ENCODE measurements at regions not wholly inside any gene's neighbourhood (a gene's known extent, or its start where the extent isn't known, plus 50 kb on each side); places are given as distances from the start of the nearest gene placed in this dataset.

DNA sequence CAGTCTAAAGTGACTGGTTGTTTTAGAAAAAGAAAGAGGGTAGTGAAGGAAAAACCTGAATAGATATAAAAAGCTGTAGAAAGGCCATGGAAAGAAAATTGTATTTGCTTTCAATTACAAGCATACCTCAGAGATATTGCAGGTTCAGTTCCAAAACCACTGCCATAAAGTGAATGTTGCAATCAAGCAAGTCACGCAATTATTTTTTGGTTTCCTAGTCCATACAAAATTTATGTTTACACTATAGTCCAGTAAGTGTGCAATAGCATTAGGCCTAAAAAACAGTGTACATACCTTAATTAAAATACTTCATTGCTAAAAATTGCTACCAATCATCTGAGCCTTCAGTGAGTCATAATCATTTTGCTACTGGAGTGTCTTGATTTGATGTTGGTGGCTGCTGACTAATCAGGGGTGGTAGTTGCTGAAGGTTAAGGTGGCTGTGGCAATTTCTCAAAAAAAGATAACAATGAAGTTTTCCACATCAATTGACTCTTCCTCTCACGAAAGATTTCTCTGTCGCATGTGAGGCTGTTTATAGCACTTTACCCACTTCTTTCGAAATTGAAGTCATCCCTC is 2003.8 kb upstream of the PIK3C3 start:
- no peak for TF ChIP-seq Cebpa-rat (IDR thresholded peaks at IDR 0.05)
- H3K4me2 ChIP-seq = no peak overlapping the region
- no peaks in the 10 kb centered on the region for H3K4me1 ChIP-seq

DNA sequence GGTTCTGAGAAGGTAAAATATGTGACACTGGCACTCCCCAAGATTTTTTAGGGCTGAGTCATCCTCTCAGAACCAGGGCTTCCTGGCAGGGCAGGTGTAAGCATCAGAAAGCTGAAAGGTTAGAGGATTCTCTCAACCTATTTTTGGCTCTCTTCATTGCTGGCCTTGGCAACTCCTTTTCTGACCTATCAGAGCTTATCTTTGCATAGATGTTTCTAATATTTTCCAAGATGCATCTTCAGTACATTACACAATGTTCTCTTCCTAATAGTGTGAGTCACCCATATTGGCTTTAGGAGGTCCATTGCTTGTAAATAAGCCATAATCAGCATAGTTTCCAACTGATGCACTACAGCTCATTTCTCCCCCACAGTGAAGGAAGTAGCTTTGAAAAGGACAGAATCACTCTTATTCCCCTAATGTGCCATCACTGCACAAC is 2008.4 kb upstream of the PIK3C3 start:
- no peak overlapping the region for H3K4me3 ChIP-seq
- H3K4me2 ChIP-seq = no peak overlapping the region
- no peak overlapping the region for H3K9ac ChIP-seq
- H3K36me3 ChIP-seq = no peaks in the 10 kb centered on the region
- H3K9me3 ChIP-seq = no peaks in the 10 kb centered on the region
- no peaks in the 10 kb centered on the region for H4K20me1 ChIP-seq
- no peak for TF ChIP-seq Cebpa-rat (IDR thresholded peaks at IDR 0.05)
- H3K27me3 ChIP-seq = no peaks in the 10 kb centered on the region
- H3K4me1 ChIP-seq = no peaks in the 10 kb centered on the region
- H3K27ac ChIP-seq = no peak overlapping the region

More for the DNA sequence above, 2003.8 kb upstream of the PIK3C3 start:
- no peaks in the 10 kb centered on the region for H3K9me3 ChIP-seq
- no peak overlapping the region for H3K9ac ChIP-seq
- no peak overlapping the region for H3K27ac ChIP-seq
- no peaks in the 10 kb centered on the region for H3K36me3 ChIP-seq
- no peak overlapping the region for H3K4me3 ChIP-seq
- no peaks in the 10 kb centered on the region for H3K27me3 ChIP-seq
- no peaks in the 10 kb centered on the region for H4K20me1 ChIP-seq

DNA sequence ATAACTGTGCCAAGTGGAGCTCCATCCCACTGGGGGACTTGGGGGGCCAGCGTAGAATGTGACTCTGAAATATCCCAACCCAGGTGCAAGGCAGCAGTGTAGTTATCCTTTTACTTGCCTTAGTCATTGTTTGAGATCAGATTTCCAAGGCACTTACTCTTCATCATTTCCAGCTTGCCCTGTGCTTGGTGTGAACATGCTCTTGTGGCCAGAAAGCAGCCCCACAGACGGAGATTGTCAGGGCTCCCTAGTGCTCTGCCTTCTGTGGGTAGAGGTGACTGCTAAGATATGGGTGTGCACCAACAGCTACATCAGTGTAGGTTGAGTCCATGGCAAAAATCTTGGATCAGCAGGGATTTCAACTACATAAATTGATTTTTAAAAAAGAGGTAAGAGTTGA is 2010.0 kb upstream of the PIK3C3 start:
- no peak overlapping the region for H3K27ac ChIP-seq
- no peak overlapping the region for H3K9ac ChIP-seq
- no peak for TF ChIP-seq Cebpa-rat (IDR thresholded peaks at IDR 0.05)
- H3K4me2 ChIP-seq = no peak overlapping the region
- no peaks in the 10 kb centered on the region for H3K4me1 ChIP-seq
- H3K36me3 ChIP-seq = no peaks in the 10 kb centered on the region
- H3K27me3 ChIP-seq = no peaks in the 10 kb centered on the region
- H3K4me3 ChIP-seq = no peak overlapping the region
- H3K9me3 ChIP-seq = no peaks in the 10 kb centered on the region
- no peaks in the 10 kb centered on the region for H4K20me1 ChIP-seq

DNA sequence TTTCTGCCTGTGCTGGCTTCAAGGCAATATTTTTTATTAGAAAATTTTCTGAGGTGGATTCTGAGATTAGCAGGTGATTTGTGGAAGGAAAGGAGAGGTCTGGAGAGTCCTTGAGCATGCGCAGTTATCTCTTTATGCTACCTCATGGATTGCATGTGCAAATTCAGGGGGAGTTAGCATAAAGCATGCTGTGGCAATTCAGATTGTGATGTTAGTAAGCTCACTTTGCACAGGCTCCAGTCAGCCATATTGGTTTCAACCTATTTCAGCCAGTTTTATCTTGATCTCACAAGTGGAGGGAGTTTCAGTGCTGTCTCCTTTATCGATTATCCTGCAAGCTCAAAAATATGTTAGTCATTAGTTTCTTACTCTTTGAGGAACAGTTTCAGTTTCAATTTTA is 2012.3 kb upstream of the PIK3C3 start:
- Histone ChIP-seq H3K36me3 (no peaks in the 10 kb centered on the region), H3K9me3 (no peaks in the 10 kb centered on the region), H3K27ac (no peak overlapping the region), H3K4me2 (no peak overlapping the region), H4K20me1 (no peaks in the 10 kb centered on the region), H3K4me3 (no peak overlapping the region), H3K27me3 (no peaks in the 10 kb centered on the region), H3K4me1 (no peaks in the 10 kb centered on the region), H3K9ac (no peak overlapping the region)
- TF ChIP-seq Cebpa-rat (IDR thresholded peaks at IDR 0.05) = no peak

DNA sequence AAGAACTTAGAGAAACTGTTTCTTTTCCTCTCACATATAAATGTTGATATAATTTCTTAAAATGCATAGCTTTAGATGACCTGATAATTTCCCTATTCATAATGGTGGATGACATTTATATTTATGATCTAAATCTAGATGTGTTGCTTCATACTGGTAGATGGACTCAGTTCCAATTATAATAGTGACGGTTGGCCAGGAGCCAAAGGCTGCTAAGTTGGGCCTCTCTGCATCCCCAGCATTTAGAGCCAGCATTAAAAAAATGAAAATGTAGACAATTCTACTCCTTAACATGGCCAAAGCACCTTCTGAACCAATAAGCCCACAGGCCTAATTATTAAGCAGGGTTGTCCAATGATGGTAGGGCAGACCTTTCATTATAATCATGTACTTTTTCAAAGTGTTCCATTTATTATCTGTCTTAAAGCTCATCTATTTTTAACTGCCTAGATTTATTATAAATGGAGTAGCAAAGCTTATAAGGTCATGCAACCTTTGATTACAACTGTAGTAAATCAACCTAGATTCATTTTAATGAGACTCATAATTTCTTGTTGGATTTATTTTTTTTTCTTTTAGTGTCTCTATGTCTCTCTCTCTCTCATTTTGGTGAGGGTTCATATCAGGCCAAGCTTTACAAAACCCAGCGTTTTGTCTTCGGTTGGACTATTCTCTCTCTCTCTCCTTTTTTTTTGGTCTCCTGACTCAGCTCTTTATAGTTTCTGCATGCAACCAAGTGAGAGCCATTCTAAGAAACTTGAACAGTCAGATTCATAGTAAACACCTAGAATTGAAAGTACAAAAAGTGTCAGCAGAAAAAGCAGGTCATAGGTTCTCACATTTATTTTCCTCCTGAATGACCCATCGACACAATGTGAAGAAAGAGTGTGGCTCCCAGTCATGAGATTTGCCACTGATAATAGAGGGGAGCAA is 2016.1 kb upstream of the PIK3C3 start:
- Histone ChIP-seq H3K9ac (no peak overlapping the region), H3K27ac (no peak overlapping the region), H3K4me2 (no peak overlapping the region), H3K4me1 (no peaks in the 10 kb centered on the region), H3K4me3 (no peak overlapping the region), H3K9me3 (no peaks in the 10 kb centered on the region), H3K27me3 (no peaks in the 10 kb centered on the region), H3K36me3 (no peaks in the 10 kb centered on the region), H4K20me1 (no peaks in the 10 kb centered on the region)
- no peak for TF ChIP-seq Cebpa-rat (IDR thresholded peaks at IDR 0.05)

DNA sequence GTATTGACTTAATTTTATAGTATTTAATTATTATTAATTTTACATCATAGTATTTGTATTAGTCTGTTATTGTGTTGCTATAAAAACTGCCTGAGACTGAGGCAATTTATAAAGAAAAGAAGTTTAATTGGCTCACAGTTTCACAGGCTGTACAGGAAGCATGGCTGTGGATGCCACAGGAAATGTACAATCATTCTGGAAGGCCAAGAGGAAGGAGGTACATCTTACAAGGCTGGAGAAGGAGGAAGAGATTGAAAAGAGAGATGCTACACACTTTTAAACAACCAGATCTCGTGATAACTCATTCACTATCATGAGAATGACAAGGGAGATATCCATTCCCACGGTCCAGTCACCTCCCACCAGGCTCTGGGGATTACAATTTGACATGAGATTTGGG is 2019.4 kb upstream of the PIK3C3 start:
- no peak overlapping the region for H3K4me2 ChIP-seq
- H3K4me1 ChIP-seq = no peaks in the 10 kb centered on the region
- H3K27ac ChIP-seq = no peak overlapping the region
- no peaks in the 10 kb centered on the region for H3K9me3 ChIP-seq
- H3K36me3 ChIP-seq = no peaks in the 10 kb centered on the region
- TF ChIP-seq Cebpa-rat (IDR thresholded peaks at IDR 0.05) = no peak
- no peaks in the 10 kb centered on the region for H4K20me1 ChIP-seq
- no peaks in the 10 kb centered on the region for H3K27me3 ChIP-seq
- H3K4me3 ChIP-seq = no peak overlapping the region
- no peak overlapping the region for H3K9ac ChIP-seq

DNA sequence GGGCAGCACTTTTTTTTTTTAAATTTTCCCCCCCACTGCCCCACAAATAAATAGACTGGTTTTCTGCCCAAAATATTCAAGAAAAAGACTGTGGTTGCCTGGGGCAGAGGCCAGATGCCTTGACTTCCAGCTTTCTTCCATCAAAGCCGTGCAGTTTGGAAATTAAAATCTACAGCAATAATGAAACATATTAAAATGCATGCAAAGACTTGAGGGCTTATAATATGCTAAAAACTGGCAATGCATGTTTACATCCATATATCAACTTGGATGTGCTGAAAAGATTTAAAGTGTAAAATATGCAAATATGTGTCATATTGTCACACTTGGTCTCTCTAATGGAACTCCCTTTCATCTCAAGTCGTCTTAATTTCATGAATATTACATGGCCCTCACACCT is 2036.2 kb upstream of the PIK3C3 start:
- Histone ChIP-seq H3K9me3 (no peaks in the 10 kb centered on the region), H3K4me1 (no peaks in the 10 kb centered on the region), H4K20me1 (no peaks in the 10 kb centered on the region), H3K36me3 (no peaks in the 10 kb centered on the region), H3K27ac (no peak overlapping the region), H3K9ac (no peak overlapping the region), H3K4me2 (no peak overlapping the region), H3K27me3 (no peaks in the 10 kb centered on the region), H3K4me3 (no peak overlapping the region)
- no peak for TF ChIP-seq Cebpa-rat (IDR thresholded peaks at IDR 0.05)

DNA sequence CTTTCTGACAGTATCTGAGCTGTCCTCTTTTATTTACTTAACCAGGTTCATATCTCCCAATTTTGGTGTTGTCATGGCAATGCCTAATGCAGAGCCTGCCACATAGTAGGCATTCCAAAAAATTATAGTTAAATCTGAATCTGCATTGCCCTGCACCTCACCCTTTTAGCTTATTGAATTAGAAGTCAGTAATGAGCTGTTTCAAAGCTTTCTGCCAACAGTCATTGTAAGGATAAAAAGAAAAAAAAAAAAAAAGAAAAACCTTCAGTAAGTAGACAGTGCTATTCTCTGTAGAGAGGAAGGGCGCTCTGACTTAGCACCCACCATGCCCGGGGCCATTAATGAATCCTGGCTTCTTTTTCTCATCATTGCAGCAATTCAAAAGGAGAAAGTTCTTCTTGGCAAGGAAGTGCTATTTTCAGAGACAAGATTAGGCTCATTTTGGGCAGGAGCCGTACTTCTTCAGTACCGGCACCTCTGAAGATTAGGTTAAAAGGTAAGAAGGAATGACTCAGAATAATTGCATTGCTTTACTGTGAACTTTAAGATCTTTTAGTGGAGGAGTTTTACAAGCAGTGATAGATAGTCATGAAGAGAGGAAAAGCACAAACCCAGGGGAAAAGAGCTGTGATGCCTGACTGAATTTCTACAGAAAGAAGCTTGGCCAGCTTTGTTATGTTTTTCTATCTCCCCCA is 2041.2 kb upstream of the PIK3C3 start:
- Histone ChIP-seq H3K4me2 (no peak overlapping the region), H3K27me3 (no peaks in the 10 kb centered on the region), H4K20me1 (no peaks in the 10 kb centered on the region), H3K9ac (no peak overlapping the region), H3K4me3 (no peak overlapping the region), H3K9me3 (no peaks in the 10 kb centered on the region), H3K4me1 (no peaks in the 10 kb centered on the region), H3K36me3 (no peaks in the 10 kb centered on the region), H3K27ac (no peak overlapping the region)
- TF ChIP-seq Cebpa-rat (IDR thresholded peaks at IDR 0.05) = no peak

DNA sequence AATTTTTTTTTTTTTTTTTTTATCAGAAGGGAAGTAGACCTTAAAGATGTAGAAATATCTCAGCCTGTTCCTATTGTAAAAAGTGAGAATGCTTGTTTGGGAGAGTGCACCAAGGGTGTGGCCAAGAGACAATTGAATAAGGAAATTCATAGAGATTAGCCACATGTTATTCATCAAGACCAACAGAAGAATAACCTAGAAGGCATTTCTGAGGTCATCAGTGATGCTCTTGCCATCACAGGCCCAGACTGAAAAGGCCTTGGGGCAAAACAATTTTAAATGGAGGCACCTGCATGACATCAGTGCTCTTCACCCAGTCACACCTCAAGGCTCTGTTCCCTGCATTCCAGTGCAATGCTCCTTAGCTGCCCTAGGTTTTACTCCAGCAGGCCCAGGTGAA is 2043.3 kb upstream of the PIK3C3 start:
- Histone ChIP-seq H3K4me2 (no peak overlapping the region), H3K36me3 (no peaks in the 10 kb centered on the region), H3K9me3 (no peaks in the 10 kb centered on the region), H3K9ac (no peak overlapping the region), H3K27me3 (no peaks in the 10 kb centered on the region), H3K4me1 (no peaks in the 10 kb centered on the region), H4K20me1 (no peaks in the 10 kb centered on the region), H3K27ac (no peak overlapping the region), H3K4me3 (no peak overlapping the region)
- no peak for TF ChIP-seq Cebpa-rat (IDR thresholded peaks at IDR 0.05)

DNA sequence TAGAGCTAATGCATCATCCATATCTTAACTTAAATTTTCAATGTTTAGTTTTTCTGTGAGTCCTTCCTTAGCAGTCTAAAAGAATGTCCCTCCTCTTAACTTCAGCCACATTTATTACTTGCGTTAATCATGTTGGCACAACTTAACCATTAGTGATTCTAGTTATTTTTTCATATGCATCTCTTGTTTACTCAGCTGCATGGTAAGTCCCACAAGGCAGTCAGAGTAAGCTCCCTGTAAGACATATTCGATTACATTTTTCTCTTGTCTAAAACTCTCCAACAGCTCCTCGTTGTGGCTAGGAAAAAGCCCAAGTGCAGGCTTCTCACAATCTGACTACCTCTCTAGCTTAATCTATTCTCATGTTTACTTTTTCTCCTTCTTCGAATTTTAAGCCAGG is 2045.3 kb upstream of the PIK3C3 start:
- H3K9me3 ChIP-seq = no peaks in the 10 kb centered on the region
- H3K4me2 ChIP-seq = no peak overlapping the region
- H3K27me3 ChIP-seq = no peaks in the 10 kb centered on the region; the same call in 1 of the 2 replicates
- H4K20me1 ChIP-seq = no peaks in the 10 kb centered on the region
- H3K4me3 ChIP-seq = no peak overlapping the region
- H3K4me1 ChIP-seq = no peaks in the 10 kb centered on the region
- H3K9ac ChIP-seq = no peak overlapping the region
- no peak overlapping the region for H3K27ac ChIP-seq
- no peaks in the 10 kb centered on the region for H3K36me3 ChIP-seq
- TF ChIP-seq Cebpa-rat (IDR thresholded peaks at IDR 0.05) = no peak
